Effector CD4-positive, alpha-beta T cell (primary cell): ENCODE measurements at regions not wholly inside any gene's neighbourhood (a gene's known extent, or its start where the extent isn't known, plus 50 kb on each side); places are given as distances from the start of the nearest gene placed in this dataset.
A peak's percentile ranks its signal among the peaks of the same experiment; 100 is the strongest.

ENCODE experiments used
- DNase-seq: peaks from one replicate; pipeline ENCODE4 v3.0.0-alpha.2; 2020

- DNase-seq, result no peak
Measured at GRCh38 chr18:2082676-2083075, 488.6 kb downstream of the METTL4 start.

DNA sequence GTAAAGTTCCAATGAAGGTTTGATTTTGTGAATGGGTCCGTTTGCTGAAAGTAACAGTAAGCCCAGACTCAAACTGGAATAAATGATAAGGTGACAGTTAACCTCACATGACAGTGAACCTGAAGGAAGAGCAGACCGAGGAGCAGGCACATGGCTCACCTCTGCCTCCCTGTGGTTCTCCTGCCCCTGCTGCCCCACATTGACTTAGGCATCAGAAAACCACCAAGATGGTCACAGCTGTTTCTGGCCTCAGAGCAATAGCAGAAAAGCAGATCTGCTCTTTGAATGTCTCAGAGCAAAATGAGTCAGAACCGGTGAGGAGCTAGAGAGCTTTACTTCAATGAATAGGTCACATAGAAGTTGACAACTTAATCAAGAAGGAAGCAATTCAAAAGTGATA lies 487.6 kb downstream of the METTL4 start:
- no peak for DNase-seq

DNA sequence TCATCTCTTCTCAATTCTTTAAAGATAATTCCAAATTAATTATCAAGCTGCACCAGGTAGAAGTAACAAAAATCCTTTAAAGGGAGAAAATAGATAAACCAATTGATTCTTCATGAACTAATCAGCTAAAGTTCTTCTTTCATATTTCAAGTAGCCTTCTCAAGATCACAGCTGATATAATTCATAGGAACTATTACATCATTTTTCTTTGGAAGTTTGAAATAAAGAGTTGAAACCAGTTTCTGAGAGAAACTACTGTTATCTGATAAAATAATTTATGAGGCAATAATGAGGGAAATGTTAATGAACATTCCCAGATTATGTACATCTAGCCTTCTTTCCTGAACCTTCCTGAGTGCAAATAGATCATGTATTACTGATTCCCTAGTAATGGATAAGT lies 484.9 kb downstream of the METTL4 start:
- DNase-seq, result no peak

- DNase-seq, result no peak
Measured at GRCh38 chr18:2087877-2088673, 483.2 kb downstream of the METTL4 start.

DNA sequence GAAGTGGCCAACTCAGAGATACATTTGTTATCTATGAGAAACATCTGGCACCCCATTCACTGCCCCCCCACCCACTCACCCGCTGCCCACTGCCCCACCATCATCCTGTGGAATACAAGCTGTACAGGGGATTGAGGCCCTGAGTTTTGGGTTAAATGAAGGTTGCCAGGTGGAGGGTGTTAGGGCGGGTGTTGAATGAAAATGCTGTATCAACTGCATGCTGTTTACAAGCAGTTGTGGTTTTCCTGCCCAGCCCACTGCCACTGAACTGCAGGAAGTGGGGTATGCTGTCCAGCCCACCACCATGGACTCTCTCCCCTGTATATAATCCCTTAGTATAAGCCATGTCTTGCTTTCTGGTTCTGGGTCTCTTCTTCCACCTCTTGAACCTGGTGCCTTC lies 481.9 kb downstream of the METTL4 start:
- DNase-seq, result no peak

GRCh38 chr18:2091937-2092336 lies 479.4 kb downstream of the METTL4 start:
- no peak for DNase-seq

- DNase-seq, result no peak
Measured at GRCh38 chr18:2096551-2096950, 474.8 kb downstream of the METTL4 start.

DNA sequence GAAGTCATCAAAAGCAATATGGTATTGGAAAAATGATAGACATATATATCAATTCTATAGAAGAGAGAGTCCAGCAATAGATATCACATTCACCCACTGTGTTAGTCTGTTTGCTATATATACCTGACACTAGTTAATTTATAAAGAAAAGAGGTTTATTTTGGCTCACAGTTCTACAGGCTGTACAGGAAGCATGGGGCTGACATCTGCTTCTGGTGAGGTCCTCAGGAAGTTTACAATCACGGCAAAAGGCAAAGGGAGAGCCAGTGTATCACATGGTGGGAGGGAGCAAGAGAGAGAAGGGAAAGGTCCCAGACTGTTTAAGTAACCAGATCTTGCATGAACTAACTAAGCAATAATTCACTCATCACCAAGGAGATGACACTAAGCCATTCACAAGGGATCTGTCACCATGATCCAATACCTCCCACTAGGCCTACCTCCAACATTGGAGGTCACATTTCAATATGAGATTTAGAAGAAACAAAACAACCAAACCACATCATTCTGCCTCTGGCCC lies 470.6 kb downstream of the METTL4 start:
- no peak for DNase-seq

DNA sequence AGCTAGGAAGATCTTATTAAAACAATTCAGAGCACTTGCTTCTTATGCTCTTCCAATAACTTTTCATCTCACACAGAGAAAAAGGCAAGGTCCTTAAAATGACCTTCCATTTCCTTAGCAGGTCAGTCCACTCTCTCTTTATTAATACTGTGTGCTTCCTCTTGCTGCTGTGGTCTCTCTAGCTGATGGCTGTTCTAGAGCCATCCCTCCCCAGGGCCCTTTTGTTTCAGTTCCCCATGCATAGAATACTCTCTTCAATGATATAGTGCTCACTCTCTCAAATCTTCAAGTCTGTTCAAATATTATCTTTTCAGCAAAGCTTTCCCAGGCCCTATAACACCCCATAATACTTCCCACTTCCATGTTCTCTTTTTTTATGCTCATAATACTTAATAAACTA lies 469.3 kb downstream of the METTL4 start:
- no peak for DNase-seq

- DNase-seq, result no peak
Measured at GRCh38 chr18:2103299-2103698, 468.0 kb downstream of the METTL4 start.

DNA sequence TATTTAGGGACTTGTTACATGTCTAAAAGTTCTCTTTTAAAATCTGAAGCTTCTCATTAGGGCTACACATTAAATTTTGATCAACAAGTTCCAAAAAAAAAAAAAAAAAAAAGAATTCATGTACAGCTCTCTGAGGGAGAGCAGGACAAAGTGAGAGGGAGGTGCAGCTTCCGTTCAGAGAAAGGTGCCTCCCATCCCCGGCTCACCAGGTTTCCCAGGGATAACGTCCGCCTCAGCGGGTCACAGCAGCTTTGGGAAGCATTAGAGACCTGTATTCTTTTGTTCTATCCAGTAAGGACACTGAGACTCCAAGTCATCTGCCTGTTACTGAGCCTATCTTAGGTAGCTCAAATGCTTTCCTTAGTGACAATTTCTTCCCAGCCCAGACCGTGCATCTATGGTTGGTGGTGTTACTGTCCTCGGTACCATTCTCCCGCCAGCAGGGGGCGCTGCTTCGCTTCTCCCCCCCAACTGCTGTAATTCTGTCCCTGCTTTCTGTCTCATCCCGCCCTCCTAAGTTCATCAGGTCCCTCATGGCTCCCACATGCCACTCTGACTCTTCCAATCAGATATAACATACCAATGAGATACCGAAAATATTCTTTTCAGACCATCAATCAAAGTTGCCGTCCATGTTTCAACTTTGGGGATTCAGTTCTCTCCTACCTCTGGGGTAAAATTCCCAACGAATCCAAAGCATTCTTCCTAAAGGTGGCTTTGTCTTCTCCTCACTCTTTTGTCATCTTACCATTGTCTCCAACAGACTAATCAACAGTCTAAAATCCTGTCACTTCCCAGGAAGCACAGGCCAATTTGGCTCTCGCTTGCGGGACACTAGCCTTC lies 466.5 kb downstream of the METTL4 start:
- DNase-seq, result peak; percentile 11

DNA sequence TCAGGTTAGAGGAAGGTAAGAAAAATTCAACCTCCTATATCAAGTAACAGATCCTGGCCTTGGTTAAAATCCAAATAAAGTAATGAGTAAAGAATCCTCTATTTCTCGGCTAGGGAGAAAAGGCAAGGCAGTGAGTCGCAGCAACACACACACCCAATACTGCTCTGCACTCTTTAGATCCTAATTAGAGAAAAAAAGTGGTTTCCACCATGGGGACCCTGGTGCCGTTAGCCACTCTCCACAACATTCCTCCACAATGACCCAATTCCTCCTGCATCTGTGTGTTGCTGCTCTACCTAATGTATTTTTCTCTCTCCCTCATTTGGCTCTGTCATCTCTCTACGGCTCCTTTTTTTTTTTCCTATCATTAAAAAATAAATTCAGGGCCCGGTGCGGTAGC lies 462.7 kb downstream of the METTL4 start:
- no peak for DNase-seq

- DNase-seq, result no peak
Measured at GRCh38 chr18:2111456-2111855, 459.8 kb downstream of the METTL4 start.

DNA sequence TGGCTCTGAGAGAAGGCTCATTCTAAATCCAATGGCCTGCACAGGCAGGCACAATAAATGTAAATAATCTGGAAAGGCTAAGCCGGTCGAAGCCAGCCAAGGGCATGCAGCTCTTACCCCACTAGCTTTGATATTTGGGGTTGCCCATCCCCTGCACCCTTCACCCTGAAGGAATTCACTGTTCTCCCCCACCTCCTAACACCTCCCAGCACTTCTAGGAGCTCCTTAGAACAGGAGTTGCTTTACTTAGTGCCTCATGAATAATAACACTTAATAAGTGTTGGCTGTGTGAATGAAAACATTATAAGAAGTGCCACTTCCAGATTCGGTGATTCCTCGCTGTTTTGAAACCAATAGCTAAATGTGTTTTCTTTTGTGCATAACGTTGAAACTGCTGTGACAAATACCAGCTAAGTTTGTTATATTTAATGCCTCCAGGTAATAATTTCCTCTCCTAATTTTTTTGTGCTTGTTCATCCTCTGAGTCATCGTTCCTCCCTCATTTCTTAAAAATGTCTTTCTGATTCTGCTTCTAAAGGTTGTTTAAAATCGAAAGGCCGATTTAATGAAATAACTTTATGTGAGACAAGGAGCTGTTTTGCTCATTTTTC lies 458.8 kb downstream of the METTL4 start:
- no peak for DNase-seq

GRCh38 chr18:2114289-2114688 lies 457.0 kb downstream of the METTL4 start:
- DNase-seq, result no peak

- DNase-seq, result no peak
Measured at GRCh38 chr18:2114765-2115164, 456.5 kb downstream of the METTL4 start.

DNA sequence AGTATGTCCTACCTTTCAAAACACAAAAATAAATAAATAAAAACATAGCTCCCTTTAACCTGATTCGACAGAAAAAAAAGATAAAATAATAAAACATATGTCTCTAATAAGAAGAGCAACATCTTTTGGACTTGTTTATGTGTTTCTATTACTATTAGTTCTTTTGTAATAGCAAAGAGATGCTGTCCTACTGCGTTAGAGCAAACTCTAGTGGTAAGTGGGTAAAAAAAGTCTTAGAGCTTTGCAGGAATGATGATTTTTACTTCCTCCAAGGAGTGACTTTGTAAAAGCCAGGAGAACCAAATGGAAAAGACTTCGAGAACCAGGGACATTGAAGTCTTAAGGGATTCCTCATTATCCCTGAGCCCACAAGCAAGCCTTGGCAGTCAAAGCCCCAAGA lies 450.1 kb downstream of the METTL4 start:
- DNase-seq, result no peak

DNA sequence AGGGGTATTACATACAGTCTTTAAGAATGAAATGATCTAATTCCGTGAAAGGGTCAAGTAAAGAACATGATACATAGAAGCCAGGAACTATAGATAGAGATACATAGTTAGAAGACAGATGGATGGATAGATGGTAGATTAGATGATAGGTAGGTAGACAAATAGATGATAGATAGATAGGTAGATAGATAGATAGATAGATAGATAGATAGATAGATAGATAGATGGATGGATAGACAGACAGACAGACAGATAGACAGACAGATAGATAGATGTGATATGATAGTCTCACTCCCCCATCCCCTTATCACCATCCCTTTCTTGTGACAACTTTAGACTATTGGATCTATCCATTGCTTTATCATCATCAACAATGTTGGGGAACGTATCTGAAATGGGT lies 448.2 kb downstream of the METTL4 start:
- DNase-seq, result no peak

DNA sequence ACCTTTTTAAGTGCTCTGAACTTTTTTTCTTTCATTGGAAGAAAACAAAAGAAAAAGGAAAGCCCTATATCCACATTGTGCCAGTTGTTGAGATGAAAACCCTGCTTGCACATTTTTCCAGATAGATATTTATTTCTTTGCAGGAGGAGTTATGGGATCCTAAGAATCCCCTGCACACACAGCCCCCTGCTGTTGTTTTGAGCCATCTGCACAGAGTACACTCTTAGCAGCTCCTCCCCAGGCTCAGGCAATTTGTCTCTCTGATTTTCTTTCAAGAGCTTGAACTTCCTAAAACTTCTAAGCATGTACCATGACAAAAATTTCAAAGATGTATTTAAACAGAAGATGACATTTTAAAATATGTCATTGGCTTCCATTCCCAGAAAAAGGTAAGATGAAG lies 436.9 kb downstream of the METTL4 start:
- DNase-seq, result no peak

DNA sequence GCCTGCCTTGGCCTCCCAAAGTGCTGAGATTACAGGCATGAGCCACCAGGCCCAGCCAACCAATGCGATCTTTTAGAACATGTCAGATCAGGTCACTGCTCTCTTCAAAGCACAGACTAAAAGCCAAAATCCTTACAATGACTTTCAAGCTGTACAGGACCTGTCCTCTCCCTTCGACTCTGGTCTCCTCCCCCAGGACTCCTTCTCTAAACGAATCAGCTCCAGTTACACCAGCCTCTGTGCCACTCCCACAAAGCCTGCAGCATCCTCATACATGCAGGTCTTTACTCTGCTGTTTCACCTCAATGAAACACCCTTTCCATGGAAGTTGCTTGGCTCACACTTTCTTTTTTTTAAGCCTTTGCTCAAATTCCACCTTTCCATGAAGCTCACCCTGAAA lies 436.0 kb downstream of the METTL4 start:
- no peak for DNase-seq

DNA sequence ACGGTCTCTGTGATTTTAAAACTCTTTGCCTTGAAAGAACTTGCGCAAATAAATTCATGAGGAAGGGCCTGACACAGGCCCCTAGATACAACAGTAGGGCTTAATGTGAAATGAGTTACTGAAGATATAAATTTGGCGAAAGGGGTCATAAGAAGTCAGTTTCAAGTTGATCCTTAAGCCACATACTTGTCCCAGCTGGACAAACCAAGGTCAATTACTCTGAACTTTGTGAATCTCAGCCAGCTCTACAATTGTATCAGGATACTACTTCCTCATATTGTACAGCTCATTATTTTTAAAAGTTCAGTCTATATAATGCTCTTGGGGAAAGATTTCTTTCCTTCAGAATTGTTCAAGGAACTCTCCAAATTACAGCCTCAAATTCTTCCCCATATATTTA lies 432.8 kb downstream of the METTL4 start:
- DNase-seq, result no peak

GRCh38 chr18:2139691-2140090 lies 431.6 kb downstream of the METTL4 start:
- no peak for DNase-seq

DNA sequence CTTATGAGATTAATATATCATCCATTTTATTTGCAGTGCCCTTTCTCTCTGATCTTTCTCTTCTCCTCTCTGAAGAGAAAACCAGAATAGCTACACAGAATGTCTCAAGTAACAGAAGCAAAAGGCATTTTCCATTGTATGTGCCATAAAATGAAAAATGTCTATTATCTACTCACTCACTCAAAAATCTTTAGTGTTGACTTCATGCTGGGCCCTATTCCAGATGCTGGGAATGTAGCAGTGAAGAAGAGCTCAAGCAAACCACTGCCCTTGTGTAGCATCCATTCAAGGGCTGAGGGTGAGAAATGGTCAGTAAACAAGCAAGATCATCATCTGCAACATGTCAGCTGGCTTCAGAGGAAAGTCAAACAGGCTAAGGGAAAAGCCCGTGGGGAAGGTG lies 427.7 kb downstream of the METTL4 start:
- DNase-seq, result no peak

DNA sequence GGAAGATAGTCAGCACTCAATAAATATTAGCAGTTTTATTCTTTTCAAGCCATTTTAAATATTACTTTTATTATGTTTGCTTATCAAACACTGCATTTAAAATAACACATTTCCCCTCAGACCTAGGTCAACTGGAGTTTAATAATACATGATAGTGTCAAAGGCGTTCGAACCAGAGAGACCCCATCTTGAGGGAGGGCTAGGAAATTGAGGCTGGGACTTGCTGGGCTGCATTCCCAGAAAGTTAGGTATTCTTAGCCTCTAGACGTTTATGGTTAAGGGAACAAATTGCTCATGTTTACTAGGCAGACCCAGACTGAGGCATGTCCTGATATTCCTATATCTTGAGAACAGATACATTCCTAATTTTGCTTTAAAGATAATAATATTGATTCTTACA lies 426.5 kb downstream of the METTL4 start:
- no peak for DNase-seq
